HG02852 (cell line): ENCODE measurements at regions not wholly inside any gene's neighbourhood (a gene's known extent, or its start where the extent isn't known, plus 50 kb on each side); places are given as distances from the start of the nearest gene placed in this dataset.

Experiments
- ATAC-seq: cut with Tn5 transposase; IDR thresholded peaks from one replicate; pipeline ENCODE4 v1.9.1; 2021; ENCODE audit warnings: mild to moderate bottlenecking, moderate library complexity; ENCODE audit not compliant: unreplicated experiment

- no peak for ATAC-seq
Observed at GRCh38 chr14:65928995-65929394, 516.5 kb downstream of the FUT8 start.

GRCh38 chr14:65933400-65934069 is 521.0 kb downstream of the FUT8 start:
- no peak for ATAC-seq

- no peak for ATAC-seq
Observed at GRCh38 chr14:65934070-65934435, 521.5 kb downstream of the FUT8 start.

DNA sequence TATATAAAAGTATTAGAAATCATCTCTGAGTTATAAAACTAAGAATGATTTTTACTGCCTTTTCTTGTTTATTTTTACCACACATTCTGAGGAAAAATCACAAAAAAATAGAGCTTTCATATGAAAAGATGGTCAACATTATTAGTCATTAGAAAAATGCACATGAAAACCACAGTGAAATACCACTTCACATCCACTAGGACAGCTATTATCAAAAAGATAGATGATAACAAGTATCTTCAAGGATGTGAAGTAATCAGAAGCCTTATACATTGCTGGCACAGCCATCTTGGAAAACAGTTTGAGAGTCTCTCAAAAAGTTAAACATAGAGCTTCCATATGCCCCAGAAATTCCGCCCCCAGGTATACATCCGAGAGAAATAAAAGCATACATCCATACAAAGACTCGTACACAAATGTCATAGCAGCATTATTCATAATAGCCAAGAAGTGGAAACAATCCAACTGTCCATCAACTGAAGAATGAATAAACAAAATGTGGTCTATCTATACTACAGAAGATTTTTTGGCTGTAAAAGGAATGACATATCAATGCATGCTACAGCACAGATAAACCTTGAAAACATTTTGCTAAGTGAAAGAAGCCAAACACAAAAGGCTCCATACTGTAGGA is 523.9 kb downstream of the FUT8 start:
- no peak for ATAC-seq

GRCh38 chr14:65937079-65937959 is 524.8 kb downstream of the FUT8 start:
- no peak for ATAC-seq

GRCh38 chr14:65937960-65938316 is 525.4 kb downstream of the FUT8 start:
- ATAC-seq = no peak

- no peak for ATAC-seq
Observed at GRCh38 chr14:65938738-65939137, 526.2 kb downstream of the FUT8 start.

GRCh38 chr14:65939184-65939583 is 526.7 kb downstream of the FUT8 start:
- no peak for ATAC-seq

DNA sequence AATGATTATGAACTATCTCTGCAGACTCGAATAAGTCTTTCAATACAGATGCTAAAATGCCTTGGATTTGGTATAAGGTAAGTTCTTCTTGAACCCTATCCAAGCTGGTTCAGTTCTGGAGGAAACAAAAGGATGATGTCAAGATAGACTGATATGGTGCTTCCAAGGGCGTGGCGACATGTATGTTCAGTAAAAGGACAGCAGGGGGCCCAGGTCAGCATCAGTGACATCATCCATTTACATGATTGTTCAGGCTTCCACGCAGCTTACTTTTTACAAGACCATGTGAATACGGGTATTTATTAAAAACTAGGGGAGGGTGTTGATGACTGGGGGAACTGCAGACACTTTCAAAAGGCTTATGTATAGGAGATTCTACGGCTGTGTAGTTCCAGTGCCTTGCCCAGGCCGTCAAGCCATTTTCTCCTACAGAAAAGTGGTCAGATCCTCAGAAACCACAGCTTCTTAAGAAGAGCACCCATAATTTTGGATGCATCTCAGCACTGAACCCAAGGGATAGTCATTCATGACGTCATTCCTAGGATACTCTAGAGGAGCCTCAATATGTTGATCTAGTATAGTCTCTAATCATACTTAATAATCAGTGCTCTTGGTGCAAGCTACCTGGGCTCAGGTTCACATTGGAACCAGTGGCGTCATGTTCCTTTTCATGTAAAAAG is 527.7 kb downstream of the FUT8 start:
- ATAC-seq = no peak

GRCh38 chr14:65941091-65941490 is 528.6 kb downstream of the FUT8 start:
- no peak for ATAC-seq

DNA sequence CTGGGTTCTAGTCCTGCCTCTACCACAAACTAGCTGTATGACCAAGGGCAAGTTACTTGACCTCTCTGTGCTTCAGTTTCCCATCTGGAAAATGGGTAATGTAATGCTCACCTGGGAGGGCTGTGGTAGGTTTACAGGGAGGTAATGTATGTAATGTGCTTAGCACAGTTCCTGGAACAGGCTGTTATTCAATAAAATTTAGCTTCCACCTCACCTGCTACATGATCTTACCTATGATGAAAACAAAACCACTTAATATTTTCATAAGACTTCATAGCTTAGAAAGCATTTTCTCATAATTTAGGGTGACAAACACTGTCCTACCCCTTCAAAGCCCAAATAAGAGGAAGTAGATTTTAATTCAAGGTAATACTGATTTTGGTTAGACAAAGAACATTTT is 530.6 kb downstream of the FUT8 start:
- no peak for ATAC-seq

- no peak for ATAC-seq
Observed at GRCh38 chr14:65943916-65944410, 531.4 kb downstream of the FUT8 start.

GRCh38 chr14:65945327-65945726 is 532.8 kb downstream of the FUT8 start:
- no peak for ATAC-seq

- ATAC-seq = no peak
Observed at GRCh38 chr14:65946494-65946893, 534.0 kb downstream of the FUT8 start.

- ATAC-seq = no peak
Observed at GRCh38 chr14:65948302-65948701, 535.8 kb downstream of the FUT8 start.

GRCh38 chr14:65949711-65950516 is 536.3 kb upstream of the CCDC196 start:
- ATAC-seq = no peak

GRCh38 chr14:65954942-65955341 is 531.2 kb upstream of the CCDC196 start:
- ATAC-seq = no peak

GRCh38 chr14:65957631-65958205 is 528.5 kb upstream of the CCDC196 start:
- no peak for ATAC-seq

DNA sequence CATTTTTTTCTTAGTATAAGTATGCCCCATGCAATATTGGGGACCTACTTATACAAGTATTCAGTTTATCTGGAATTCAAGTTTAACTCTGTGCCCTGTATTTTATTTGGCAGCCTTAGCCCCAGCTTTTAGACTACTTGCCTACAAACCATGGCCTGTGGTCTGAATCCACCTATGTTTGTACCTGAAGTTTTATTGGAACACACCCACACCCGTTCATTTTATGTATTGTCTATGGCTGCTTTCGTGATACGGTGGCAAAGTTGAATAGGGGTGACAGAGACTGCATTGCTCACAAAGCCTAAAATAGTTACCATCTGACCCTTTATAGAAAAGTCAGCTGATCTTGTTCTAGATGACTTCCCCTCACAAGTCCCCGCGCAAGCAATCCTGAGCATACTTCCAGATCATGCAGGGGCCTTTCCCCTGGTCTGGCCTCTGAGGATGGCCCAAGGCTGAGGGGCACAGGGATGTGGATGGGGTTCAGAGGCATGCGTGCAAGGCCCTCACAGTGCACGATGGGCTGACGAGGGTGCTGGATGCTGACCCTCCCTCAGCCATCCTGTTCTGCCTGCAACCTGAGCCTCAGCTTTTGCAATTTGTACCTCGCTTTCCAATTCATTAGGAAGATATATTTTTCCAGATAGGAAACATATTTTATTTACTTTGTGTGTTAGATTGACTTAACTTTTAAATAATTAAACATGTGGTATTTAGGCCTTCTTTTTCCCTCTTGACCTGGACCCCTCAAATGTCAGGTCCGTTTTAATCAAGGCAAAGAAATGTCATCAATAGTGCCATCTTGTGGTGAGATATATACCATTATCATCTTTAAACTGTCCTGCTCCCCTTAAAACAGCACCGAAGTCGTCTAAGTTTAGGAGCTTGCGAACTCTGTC is 527.3 kb upstream of the CCDC196 start:
- no peak for ATAC-seq
